Upper lobe of left lung (tissue), 4 donors: ENCODE measurements at regions not wholly inside any gene's neighbourhood (a gene's known extent, or its start where the extent isn't known, plus 50 kb on each side); places are given as distances from the start of the nearest gene placed in this dataset.
"Not testable (repeated sequence)": the region's sequence is repeated elsewhere in the genome, so short reads cannot be mapped to it uniquely, and the experiment has no call there.

Source experiments
- CTCF ChIP-seq, 6 experiments: fragments of 450-650 bp in 4 of 6; fragments of 200-600 bp in 2 of 6; sonication (generic) in 2 of 6; IDR thresholded peaks; one replicate each; pipeline ENCODE4 v1.5.1; 2016 to 2019; ENCODE audit warnings: antibody characterized with exemption in 6 of 6
- POLR2A ChIP-seq, 4 donors: fragments of 450-650 bp; IDR thresholded peaks; one replicate each; pipeline ENCODE4 v1.5.1; 2016 to 2017; ENCODE audit warnings: antibody characterized with exemption in 4 of 4, mild to moderate bottlenecking in 2 of 4

GRCh38 chr20:30724688-30725074 is 532.8 kb upstream of the DEFB115 start:
- TF ChIP-seq CTCF, POLR2A (IDR thresholded peaks at IDR 0.05): not testable (repeated sequence)
